ENCODE measurements at regions not wholly inside any gene's neighbourhood (a gene's known extent, or its start where the extent isn't known, plus 50 kb on each side); places are given as distances from the start of the nearest gene placed in this dataset.

GRCh38 chr6:56329271-56330050, 82.1 kb upstream of the COL21A1 start:
- Histone ChIP-seq H3K27me3 (ENCODE audit: control insufficient read depth in 1 of 2, insufficient read depth in 2 of 2, low read length in 2 of 2) (no peaks in the 10 kb centered on the region; a peak in 1 of 5 replicates), H4K20me1 (ENCODE audit: insufficient read depth, low read length) (no peaks in the 10 kb centered on the region), H3K27ac (ENCODE audit: extremely low read length, insufficient read depth, low read length) (no peak overlapping the region), H3K9me3 (ENCODE audit: low read length) (no peaks in the 10 kb centered on the region), H3K4me1 (ENCODE audit: insufficient read depth, low read length) (no peaks in the 10 kb centered on the region), H3K9ac (ENCODE audit: insufficient read depth, low read depth, low read length) (no peak overlapping the region), H3K36me3 (replicated peaks in 1 of 2; ENCODE audit: control insufficient read depth in 1 of 2, insufficient read depth in 2 of 2, low read length in 2 of 2) (no peaks in the 10 kb centered on the region), H3K4me2 (ENCODE audit: low read depth, low read length) (no peak overlapping the region), H3K4me3 (replicated peaks in 1 of 3; ENCODE audit: insufficient read depth in 1 of 3, low read depth in 2 of 3, low read length in 3 of 3) (no peak overlapping the region), H3K79me2 (ENCODE audit: insufficient read depth, low read length) (no peaks in the 10 kb centered on the region), H2AFZ (ENCODE audit: low read length) (peak overlapping the region; percentile 46)
- no TSS peak for BruUV-seq (replicated peaks)
- ChIA-PET POLR2A (no interaction called here), CTCF (ENCODE audit: low intra/inter-chr PET ratio, low total read pairs) (no interaction called here)
- in situ Hi-C loops (cut with HindIII; ENCODE audit: extremely low pct_ligation_motif_present, low pct_unique_long_range_greater_than_20kb): no loop called here
- FAIRE-seq: no peak
- intact Hi-C loops (cut with micrococcal nuclease; ENCODE audit: unreplicated experiment): no loop called here
- 2% methylated on average over 3 of the region's 3 CpGs for WGBS (ENCODE audit: low lambda C conversion rate)
- no peak for DNase-seq (ENCODE audit: low spot score)
- ATAC-seq: no peak
- TF ChIP-seq ZNF878 (CRISPR knock-in tag; IDR thresholded peaks at IDR 0.05) (no peak), ZNF224 (CRISPR knock-in tag; IDR thresholded peaks at IDR 0.05) (no peak), XBP1 (CRISPR knock-in tag; IDR thresholded peaks at IDR 0.05) (no peak), ZBTB1 (CRISPR knock-in tag; IDR thresholded peaks at IDR 0.05; ENCODE audit: borderline replicate concordance) (no peak), IRF2 (CRISPR knock-in tag; IDR thresholded peaks at IDR 0.05) (no peak), MEIS1 (CRISPR knock-in tag; IDR thresholded peaks at IDR 0.05; ENCODE audit: borderline replicate concordance) (no peak), CEBPB (IDR thresholded peaks at IDR 0.05; ENCODE audit: borderline replicate concordance, low read depth, low read length) (no peak), NCOA2 (CRISPR knock-in tag; IDR thresholded peaks at IDR 0.05) (no peak), KLF16 (CRISPR knock-in tag; IDR thresholded peaks at IDR 0.05) (no peak)
- TF ChIP-seq, protein P1, sequence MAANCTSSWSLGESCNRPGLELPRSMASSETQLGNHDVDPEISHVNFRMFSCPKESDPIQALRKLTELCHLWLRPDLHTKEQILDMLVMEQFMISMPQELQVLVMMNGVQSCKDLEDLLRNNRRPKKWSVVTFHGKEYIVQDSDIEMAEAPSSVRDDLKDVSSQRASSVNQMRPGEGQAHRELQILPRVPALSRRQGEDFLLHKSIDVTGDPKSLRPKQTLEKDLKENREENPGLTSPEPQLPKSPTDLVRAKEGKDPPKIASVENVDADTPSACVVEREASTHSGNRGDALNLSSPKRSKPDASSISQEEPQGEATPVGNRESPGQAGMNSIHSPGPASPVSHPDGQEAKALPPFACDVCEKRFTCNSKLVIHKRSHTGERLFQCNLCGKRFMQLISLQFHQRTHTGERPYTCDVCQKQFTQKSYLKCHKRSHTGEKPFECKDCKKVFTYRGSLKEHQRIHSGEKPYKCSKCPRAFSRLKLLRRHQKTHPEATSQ (CRISPR knock-in tag; IDR thresholded peaks at IDR 0.05; ENCODE audit: borderline replicate concordance): no peak

Data from HepG2 (cell line).